GM06990 (cell line): ENCODE measurements at regions not wholly inside any gene's neighbourhood (a gene's known extent, or its start where the extent isn't known, plus 50 kb on each side); places are given as distances from the start of the nearest gene placed in this dataset.

ENCODE experiments used
- DNase-seq: peaks from one replicate; pipeline ENCODE4 v3.0.0-alpha.2; 2011; ENCODE audit not compliant: insufficient read length; ENCODE audit errors: extremely low read depth
- H3K27me3 ChIP-seq: replicated peaks from 2 replicates; pipeline ENCODE4 v1.6.0; 2011; ENCODE audit warnings: low read length; ENCODE audit not compliant: control insufficient read depth, insufficient read depth
- H3K36me3 ChIP-seq: 2 replicates; pipeline ENCODE4 v1.5.1; 2011; ENCODE audit warnings: low read length; ENCODE audit not compliant: control insufficient read depth, insufficient read depth
- H3K4me3 ChIP-seq: replicated peaks from 2 replicates; pipeline ENCODE4 v1.5.1; 2011; ENCODE audit warnings: low read depth, mild to moderate bottlenecking, control low read depth, low read length
- TF ChIP-seq, protein P1 (sequence below): IDR thresholded peaks from 2 replicates; pipeline ENCODE4 v1.5.1; 2011; ENCODE audit warnings: low read length, control low read depth, mild to moderate bottlenecking, inconsistent platforms; ENCODE audit not compliant: insufficient read depth, poor library complexity, severe bottlenecking

- Histone ChIP-seq H3K4me3 (no peak overlapping the region), H3K36me3 (no peaks in the 10 kb centered on the region), H3K27me3 (no peaks in the 10 kb centered on the region)
- TF ChIP-seq, protein P1, sequence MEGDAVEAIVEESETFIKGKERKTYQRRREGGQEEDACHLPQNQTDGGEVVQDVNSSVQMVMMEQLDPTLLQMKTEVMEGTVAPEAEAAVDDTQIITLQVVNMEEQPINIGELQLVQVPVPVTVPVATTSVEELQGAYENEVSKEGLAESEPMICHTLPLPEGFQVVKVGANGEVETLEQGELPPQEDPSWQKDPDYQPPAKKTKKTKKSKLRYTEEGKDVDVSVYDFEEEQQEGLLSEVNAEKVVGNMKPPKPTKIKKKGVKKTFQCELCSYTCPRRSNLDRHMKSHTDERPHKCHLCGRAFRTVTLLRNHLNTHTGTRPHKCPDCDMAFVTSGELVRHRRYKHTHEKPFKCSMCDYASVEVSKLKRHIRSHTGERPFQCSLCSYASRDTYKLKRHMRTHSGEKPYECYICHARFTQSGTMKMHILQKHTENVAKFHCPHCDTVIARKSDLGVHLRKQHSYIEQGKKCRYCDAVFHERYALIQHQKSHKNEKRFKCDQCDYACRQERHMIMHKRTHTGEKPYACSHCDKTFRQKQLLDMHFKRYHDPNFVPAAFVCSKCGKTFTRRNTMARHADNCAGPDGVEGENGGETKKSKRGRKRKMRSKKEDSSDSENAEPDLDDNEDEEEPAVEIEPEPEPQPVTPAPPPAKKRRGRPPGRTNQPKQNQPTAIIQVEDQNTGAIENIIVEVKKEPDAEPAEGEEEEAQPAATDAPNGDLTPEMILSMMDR, result no peak
- no peak for DNase-seq
Measured at GRCh38 chr3:84184937-84185336, 773.9 kb upstream of the CADM2 start.

DNA sequence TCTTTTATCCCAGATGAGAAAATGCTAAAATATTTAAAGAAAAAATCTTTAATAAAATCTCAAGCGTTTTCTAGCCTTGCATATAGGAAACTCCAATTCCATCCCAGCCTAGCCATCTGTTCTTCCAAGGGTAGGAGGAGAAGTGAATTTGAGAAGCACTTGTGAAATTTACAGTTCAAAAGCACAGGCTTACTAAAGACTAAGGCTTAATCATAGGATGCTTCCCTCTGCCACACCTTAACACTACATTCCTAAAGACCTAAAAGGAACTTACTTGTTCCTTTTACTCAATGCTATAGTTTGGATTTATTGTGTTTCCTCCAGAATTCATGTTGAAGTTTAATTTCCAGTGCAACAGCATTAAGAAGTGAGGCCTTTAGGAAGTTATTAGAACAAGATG, 764.8 kb upstream of the CADM2 start:
- no peak overlapping the region for H3K4me3 ChIP-seq
- H3K27me3 ChIP-seq, result no peaks in the 10 kb centered on the region
- TF ChIP-seq, protein P1, result no peak
- no peak for DNase-seq
- H3K36me3 ChIP-seq, result no peaks in the 10 kb centered on the region

- Histone ChIP-seq H3K27me3 (no peaks in the 10 kb centered on the region), H3K4me3 (no peak overlapping the region), H3K36me3 (no peaks in the 10 kb centered on the region)
- no peak for DNase-seq
- TF ChIP-seq, protein P1, result no peak
Measured at GRCh38 chr3:84209474-84209873, 749.3 kb upstream of the CADM2 start.

- H3K4me3 ChIP-seq, result no peak overlapping the region
- H3K27me3 ChIP-seq, result no peaks in the 10 kb centered on the region
- TF ChIP-seq, protein P1, result no peak
- H3K36me3 ChIP-seq, result no peaks in the 10 kb centered on the region
- no peak for DNase-seq
Measured at GRCh38 chr3:84223512-84223911, 735.3 kb upstream of the CADM2 start.

DNA sequence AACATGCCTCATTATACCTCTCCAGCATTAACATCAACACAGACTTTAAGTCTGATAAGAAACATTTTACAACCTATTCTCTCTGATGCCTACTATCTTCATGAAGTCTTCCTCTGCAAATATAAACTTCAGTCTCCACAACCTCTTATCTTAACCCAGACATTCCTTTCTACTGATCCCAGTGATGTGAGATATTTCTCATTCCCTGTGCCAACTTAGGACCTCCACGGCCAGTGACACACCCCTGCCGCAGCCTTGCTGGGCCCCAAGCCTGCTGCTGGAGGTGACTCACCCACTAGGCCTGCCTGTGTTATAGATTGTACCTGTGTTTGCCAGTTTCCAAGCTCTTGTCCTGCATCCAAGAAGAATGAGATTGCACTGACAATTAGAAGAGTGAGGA, 734.5 kb upstream of the CADM2 start:
- no peak for DNase-seq
- Histone ChIP-seq H3K27me3 (no peaks in the 10 kb centered on the region), H3K4me3 (no peak overlapping the region), H3K36me3 (no peaks in the 10 kb centered on the region)
- TF ChIP-seq, protein P1, result no peak

DNA sequence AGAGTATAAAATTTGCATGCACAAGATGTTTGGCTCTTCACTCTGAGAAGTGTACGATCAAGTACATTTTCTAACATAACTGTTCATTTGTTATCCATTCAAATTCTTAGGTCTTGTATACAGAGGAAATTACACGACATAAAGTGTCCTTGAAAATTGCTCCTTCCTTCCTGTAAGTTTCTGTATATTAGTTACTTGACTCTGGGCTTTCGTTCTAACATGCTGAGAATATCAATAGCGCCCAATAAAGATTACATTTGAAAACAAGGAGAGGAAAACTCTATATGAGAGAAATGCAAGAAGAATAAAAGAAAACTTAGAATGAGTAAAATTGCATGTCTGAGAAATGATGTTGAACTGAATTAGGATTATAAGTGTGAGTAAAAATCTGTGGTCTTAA, 722.5 kb upstream of the CADM2 start:
- no peak for DNase-seq
- no peaks in the 10 kb centered on the region for H3K27me3 ChIP-seq
- H3K36me3 ChIP-seq, result no peaks in the 10 kb centered on the region
- TF ChIP-seq, protein P1, result no peak
- H3K4me3 ChIP-seq, result no peak overlapping the region
